ENCODE measurements at regions not wholly inside any gene's neighbourhood (a gene's known extent, or its start where the extent isn't known, plus 50 kb on each side); places are given as distances from the start of the nearest gene placed in this dataset.

GRCh38 chr11:24086921-24087320 lies 409.9 kb upstream of the LUZP2 start:
- TF ChIP-seq POLR2A (IDR thresholded peaks at IDR 0.05) (no peak), CTCF (IDR thresholded peaks at IDR 0.05) (no peak), POLR2AphosphoS5 (IDR thresholded peaks at IDR 0.05; ENCODE audit: insufficient read depth in 1 of 2, low read depth in 1 of 2) (no peak)
